ENCODE measurements at regions not wholly inside any gene's neighbourhood (a gene's known extent, or its start where the extent isn't known, plus 50 kb on each side); places are given as distances from the start of the nearest gene placed in this dataset.

GRCh38 chr4:171629737-171630136 is 183.5 kb upstream of the GALNTL6 start:
- Histone ChIP-seq H3K27me3 (ENCODE audit: insufficient read depth) (no peaks in the 10 kb centered on the region), H3K4me1 (ENCODE audit: insufficient read depth) (no peaks in the 10 kb centered on the region), H2AFZ (0 out of 2 replicates have a peak overlapping the region, but pooled peaks have one; percentile 56), H3K4me3 (no peak overlapping the region), H3K9me2 (ENCODE audit: insufficient read depth) (0 out of 2 replicates have a peak, but pooled peaks cover 3% of the 10 kb centered on the region), H3K4me2 (no peak overlapping the region), H4K20me1 (replicated peaks; ENCODE audit: insufficient read depth) (no peaks in the 10 kb centered on the region), H3K79me2 (replicated peaks; ENCODE audit: insufficient read depth) (no peaks in the 10 kb centered on the region), H3K27ac (ENCODE audit: low read depth) (no peak overlapping the region), H3F3A (replicated peaks; ENCODE audit: low read depth) (no peaks in the 10 kb centered on the region), H3K36me3 (ENCODE audit: insufficient read depth) (no peaks in the 10 kb centered on the region)
- H3K36me3 Mint-ChIP-seq (ENCODE audit: low read depth), result no peaks in the 10 kb centered on the region; the same call in 2 of the 3 replicates
- H3K9me3 Mint-ChIP-seq, result no peaks in the 10 kb centered on the region; the same call in 1 of the 3 replicates
- ATAC-seq (no peak), DNase-seq (ENCODE audit: low spot score) (peak; percentile 62)
- H3K4me3 Mint-ChIP-seq, result no peak overlapping the region
- H3K4me1 Mint-ChIP-seq, result no peaks in the 10 kb centered on the region
- TF ChIP-seq CTCF (conservative IDR thresholded peaks at IDR 0.05; ENCODE audit: low read depth in 2 of 2), result peak in 1 of 2 experiments; percentile 69; a peak in 2 of 4 replicates
- TF ChIP-seq ZNF114 (CRISPR knock-in tag; IDR thresholded peaks at IDR 0.05), result no peak
- H3K27ac Mint-ChIP-seq, result no peak overlapping the region
- no peaks in the 10 kb centered on the region for H3K27me3 Mint-ChIP-seq (ENCODE audit: insufficient read depth, low read depth, poor library complexity)

- Histone ChIP-seq H3K79me2 (replicated peaks; ENCODE audit: insufficient read depth) (no peaks in the 10 kb centered on the region), H3K27ac (ENCODE audit: low read depth) (no peak overlapping the region), H2AFZ (no peak overlapping the region; the same call in 1 of the 2 replicates), H3F3A (replicated peaks; ENCODE audit: low read depth) (no peaks in the 10 kb centered on the region), H3K9me2 (ENCODE audit: insufficient read depth) (0 out of 2 replicates have a peak, but pooled peaks cover 3% of the 10 kb centered on the region), H3K27me3 (ENCODE audit: insufficient read depth) (no peaks in the 10 kb centered on the region), H3K4me2 (no peak overlapping the region), H4K20me1 (replicated peaks; ENCODE audit: insufficient read depth) (no peaks in the 10 kb centered on the region), H3K4me1 (ENCODE audit: insufficient read depth) (no peaks in the 10 kb centered on the region), H3K4me3 (no peak overlapping the region), H3K36me3 (ENCODE audit: insufficient read depth) (no peaks in the 10 kb centered on the region)
- DNase-seq (ENCODE audit: low spot score) (no peak), ATAC-seq (no peak)
- Mint-ChIP-seq H3K36me3 (ENCODE audit: low read depth) (no peaks in the 10 kb centered on the region; the same call in 2 of the 3 replicates), H3K4me1 (no peaks in the 10 kb centered on the region), H3K27ac (no peak overlapping the region), H3K9me3 (no peaks in the 10 kb centered on the region; the same call in 1 of the 3 replicates), H3K27me3 (ENCODE audit: insufficient read depth, low read depth, poor library complexity) (no peaks in the 10 kb centered on the region), H3K4me3 (no peak overlapping the region)
- TF ChIP-seq ETS1 (IDR thresholded peaks at IDR 0.05), result no peak
- no peak for TF ChIP-seq ZNF462 (CRISPR knock-in tag; IDR thresholded peaks at IDR 0.05)
- TF ChIP-seq REST (IDR thresholded peaks at IDR 0.05; ENCODE audit: unreplicated experiment), result no peak
- TF ChIP-seq CREB1 (CRISPR knock-in tag; IDR thresholded peaks at IDR 0.05; ENCODE audit: low read depth), result no peak
- no peak for TF ChIP-seq EZH2 (IDR thresholded peaks at IDR 0.05; ENCODE audit: low read depth, unreplicated experiment)
These were observed 184.0 kb upstream of the GALNTL6 start for GRCh38 chr4:171629182-171629581.

Data from GM23338 (cell line).